Urinary bladder (tissue), 3 donors: ENCODE measurements at regions not wholly inside any gene's neighbourhood (a gene's known extent, or its start where the extent isn't known, plus 50 kb on each side); places are given as distances from the start of the nearest gene placed in this dataset.

Source experiments
- DNase-seq: peaks from one replicate; pipeline ENCODE4 v3.0.0-alpha.2; 2015; ENCODE audit errors: extremely low spot score
- H3K27ac ChIP-seq: one replicate; pipeline ENCODE4 v1.5.1; 2013; ENCODE audit warnings: low read depth, mild to moderate bottlenecking, moderate library complexity
- H3K36me3 ChIP-seq: one replicate; pipeline ENCODE4 v1.6.1; 2013; ENCODE audit warnings: mild to moderate bottlenecking, moderate library complexity; ENCODE audit not compliant: insufficient read depth
- H3K4me1 ChIP-seq: one replicate; pipeline ENCODE4 v1.6.1; 2013; ENCODE audit warnings: mild to moderate bottlenecking, moderate library complexity; ENCODE audit not compliant: insufficient read depth
- H3K4me3 ChIP-seq: one replicate; pipeline ENCODE4 v1.5.1; 2013; ENCODE audit warnings: low read depth, low read length
- WGBS: extraction: QIAGEN DNeasy Blood & Tissue Kit; methylation state at CpG from one replicate; pipeline ENCODE4 v1.1.7; 2013; 5-methylcytosine and 5-hydroxymethylcytosine counted together
- donor health status: healthy with polysubstance abuse.
- donor health status: healthy.

DNA sequence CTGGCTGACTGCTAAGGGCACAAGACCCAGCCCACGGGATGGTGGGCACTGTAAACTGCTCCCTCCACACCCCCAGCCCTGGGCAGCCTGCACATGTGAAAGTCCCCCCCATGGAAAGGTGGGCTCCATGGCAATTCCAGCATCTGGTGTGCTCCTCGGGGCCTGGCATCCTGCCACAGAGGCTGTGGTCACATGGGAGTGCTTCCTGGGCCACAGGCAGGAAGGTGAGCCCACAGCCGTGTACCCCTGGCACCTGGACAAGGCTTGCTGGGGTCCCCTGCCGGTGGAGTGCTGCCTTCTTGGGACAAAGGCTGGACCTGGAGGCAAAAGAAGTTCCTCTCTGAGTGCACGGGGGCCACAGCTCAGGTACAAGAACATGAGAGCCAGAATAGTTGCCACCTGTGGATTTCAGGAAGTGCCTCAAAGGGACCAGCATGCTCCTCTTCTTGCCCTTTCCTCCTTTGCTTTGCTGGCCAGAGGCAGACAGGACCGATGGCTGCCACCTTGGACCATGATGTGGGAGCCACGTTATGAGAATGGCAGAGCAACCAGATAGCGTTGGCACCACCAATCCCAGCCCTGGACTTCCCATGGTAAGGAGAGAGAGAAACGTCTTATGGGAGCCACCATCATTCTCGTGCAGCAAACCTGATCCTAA is 120.2 kb upstream of the MLN start:
- Histone ChIP-seq H3K36me3 (no peaks in the 10 kb centered on the region), H3K4me3 (no peak overlapping the region), H3K4me1 (no peaks in the 10 kb centered on the region), H3K27ac (no peak overlapping the region)
- 67% methylated on average over 10 of the region's 10 CpGs for WGBS
- DNase-seq = no peak

DNA sequence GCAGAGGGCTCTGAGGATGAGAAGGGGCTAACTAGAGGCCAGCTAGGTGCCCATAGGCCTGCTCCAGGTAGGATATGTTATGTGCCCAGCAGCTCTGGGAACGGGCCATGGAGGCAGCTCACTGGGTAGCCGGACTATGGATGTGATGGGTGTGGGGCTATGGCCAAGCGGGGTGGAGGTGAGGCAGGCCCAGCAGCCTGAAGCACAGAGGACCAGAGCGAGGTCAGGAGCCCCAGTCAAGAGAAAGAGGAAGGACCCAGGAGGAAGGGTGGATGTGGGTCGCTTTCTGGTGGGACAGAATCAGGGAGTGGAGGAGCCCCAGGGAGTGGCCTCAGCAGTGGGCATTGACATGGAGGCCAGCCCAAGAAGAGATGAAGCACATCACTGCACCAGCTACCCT is 117.9 kb upstream of the MLN start:
- no peak overlapping the region for H3K4me3 ChIP-seq
- DNase-seq = no peak
- WGBS = 96% methylated on average over 5 of the region's 5 CpGs
- H3K27ac ChIP-seq = no peak overlapping the region
- H3K36me3 ChIP-seq = no peaks in the 10 kb centered on the region
- no peaks in the 10 kb centered on the region for H3K4me1 ChIP-seq

DNA sequence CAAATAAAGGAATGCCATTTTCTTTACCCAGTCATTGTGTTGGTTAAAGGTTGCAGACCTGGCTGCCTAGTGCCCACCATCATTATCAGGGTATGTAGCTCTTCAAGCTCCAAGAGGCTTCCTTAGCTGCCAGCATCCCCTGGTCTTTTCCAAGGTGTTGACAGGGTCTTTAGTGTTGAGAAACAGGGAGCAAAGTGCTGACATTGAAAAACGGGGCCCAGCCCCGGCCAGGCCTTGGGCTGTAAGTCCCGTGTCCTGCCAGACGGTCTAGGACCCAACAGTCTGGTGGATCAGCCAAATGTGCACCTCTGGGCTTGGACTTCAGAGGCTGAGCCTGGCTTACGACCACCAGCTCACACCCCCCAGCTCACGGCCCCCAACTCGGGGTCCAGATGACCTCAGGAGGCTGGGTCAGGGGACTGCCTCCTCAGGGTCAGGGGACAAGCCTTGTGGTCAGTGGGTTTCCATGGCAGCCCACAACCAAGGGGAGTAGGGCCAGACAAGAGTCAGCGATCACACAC is 114.4 kb upstream of the MLN start:
- WGBS = 86% methylated on average over 8 of the region's 8 CpGs
- no peaks in the 10 kb centered on the region for H3K4me1 ChIP-seq
- H3K36me3 ChIP-seq = no peaks in the 10 kb centered on the region
- no peak for DNase-seq
- no peak overlapping the region for H3K27ac ChIP-seq
- no peak overlapping the region for H3K4me3 ChIP-seq

DNA sequence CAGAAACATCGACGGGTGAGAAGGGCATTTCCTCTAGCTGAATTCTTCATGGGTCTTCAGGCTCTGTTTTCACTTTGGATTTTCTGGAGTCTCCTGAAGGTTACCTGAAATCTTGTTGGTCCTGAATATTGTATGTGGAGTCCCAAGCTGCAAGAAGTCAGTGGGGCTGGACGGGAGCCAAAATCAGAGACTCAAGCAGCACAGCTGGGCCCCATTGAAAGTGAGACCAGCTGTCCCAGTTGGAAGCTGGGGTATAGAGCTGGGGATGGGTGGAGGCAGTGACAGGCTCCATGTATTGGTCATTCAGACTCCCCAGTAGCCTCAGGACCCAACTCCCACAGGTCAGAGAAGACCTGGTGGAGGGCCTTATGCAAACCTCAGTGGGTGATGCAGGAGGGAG is 111.3 kb upstream of the MLN start:
- no peak for DNase-seq
- H3K4me1 ChIP-seq = no peaks in the 10 kb centered on the region
- H3K36me3 ChIP-seq = no peaks in the 10 kb centered on the region
- no peak overlapping the region for H3K27ac ChIP-seq
- no peak overlapping the region for H3K4me3 ChIP-seq
- WGBS = 66% methylated on average over 3 of the region's 3 CpGs

DNA sequence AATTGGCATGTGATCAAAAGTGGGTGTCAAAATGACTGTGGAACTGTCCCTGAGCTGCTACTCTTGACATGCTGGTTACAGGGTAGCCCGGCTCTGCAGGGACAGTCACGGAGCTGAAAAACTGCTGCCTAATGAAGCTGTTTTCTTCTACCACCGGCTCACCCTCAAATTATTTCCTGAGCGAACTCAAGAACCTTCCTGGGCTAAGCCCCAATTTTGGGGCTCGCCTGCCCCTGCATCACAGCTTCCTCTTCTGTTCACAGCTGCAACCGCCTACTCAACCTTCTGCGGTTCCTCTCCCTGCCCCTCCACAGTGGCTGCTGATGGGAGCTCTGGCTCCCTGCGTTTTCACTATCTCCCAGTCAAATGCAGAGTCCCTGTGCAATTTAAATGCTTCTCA is 110.8 kb upstream of the MLN start:
- no peaks in the 10 kb centered on the region for H3K4me1 ChIP-seq
- WGBS = 74% methylated on average over 8 of the region's 8 CpGs

DNA sequence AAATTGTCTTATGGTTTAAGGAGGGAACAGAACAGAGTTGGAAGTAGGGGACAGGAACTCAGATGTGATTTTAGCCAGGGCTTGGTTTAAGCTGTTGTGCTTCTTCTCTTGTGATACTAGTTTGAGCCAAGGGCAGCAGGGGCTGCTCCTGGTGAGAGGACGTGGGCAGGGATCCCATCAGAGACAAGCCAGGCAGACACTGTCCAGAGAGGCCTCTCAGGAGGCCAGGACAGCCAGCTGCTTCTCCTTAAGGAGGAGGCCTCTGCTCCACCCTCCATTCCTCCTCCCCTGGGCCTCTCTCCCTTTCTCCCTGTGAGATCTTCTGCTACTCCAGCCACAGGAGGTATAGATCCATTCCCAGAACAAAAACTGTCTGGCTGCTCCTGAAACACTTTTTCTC is 108.4 kb upstream of the MLN start:
- Histone ChIP-seq H3K4me3 (no peak overlapping the region), H3K4me1 (no peaks in the 10 kb centered on the region), H3K27ac (no peak overlapping the region), H3K36me3 (no peaks in the 10 kb centered on the region)
- no peak for DNase-seq
- 36% methylated on average over 1 of the region's 1 CpG for WGBS

More for the DNA sequence above, 110.8 kb upstream of the MLN start:
- Histone ChIP-seq H3K4me3 (no peak overlapping the region), H3K27ac (no peak overlapping the region), H3K36me3 (no peaks in the 10 kb centered on the region)
- no peak for DNase-seq

DNA sequence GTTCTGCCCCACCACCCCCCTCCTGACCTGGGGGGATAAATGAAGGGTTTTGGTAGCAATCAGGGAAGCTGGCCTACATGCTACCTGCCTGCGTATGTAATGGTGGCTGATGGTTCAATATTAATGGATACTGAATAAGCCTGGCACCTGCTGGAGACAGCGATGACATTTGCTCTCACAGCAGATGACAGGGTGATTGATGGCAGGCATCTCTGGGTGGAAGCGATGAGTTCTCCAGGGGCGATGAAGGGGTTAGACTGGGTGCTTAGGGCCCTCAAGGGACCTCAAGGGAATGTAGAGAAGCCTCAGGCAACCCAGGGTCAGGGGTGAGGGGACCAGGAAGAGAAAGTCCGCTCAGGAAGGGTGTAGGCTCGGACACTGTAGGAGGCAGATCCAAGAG is 107.7 kb upstream of the MLN start:
- WGBS = 96% methylated on average over 6 of the region's 6 CpGs
- DNase-seq = no peak
- no peak overlapping the region for H3K4me3 ChIP-seq
- H3K27ac ChIP-seq = no peak overlapping the region
- H3K36me3 ChIP-seq = no peaks in the 10 kb centered on the region
- no peaks in the 10 kb centered on the region for H3K4me1 ChIP-seq

DNA sequence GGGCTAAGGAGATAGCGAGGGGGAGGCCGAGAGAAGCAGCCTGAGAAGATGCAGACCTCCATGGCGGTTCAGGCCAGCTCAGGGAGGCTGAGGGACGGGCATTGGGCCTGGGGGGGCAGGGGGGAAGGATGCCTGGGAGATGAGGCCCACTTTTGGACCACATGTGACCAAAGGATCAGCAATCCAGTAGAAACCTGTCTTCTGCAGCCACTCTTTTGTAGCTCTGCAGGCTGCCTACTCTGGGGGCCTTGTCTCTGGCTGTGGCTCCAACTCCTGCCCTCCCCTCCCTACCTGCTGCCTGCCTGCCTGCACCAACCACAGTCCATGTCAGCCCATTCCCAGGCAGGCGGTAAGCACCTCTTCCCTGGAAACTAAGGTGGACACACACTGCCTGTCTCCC is 106.8 kb upstream of the MLN start:
- Histone ChIP-seq H3K36me3 (no peaks in the 10 kb centered on the region), H3K4me1 (no peaks in the 10 kb centered on the region), H3K4me3 (no peak overlapping the region), H3K27ac (no peak overlapping the region)
- 96% methylated on average over 5 of the region's 5 CpGs for WGBS
- no peak for DNase-seq

DNA sequence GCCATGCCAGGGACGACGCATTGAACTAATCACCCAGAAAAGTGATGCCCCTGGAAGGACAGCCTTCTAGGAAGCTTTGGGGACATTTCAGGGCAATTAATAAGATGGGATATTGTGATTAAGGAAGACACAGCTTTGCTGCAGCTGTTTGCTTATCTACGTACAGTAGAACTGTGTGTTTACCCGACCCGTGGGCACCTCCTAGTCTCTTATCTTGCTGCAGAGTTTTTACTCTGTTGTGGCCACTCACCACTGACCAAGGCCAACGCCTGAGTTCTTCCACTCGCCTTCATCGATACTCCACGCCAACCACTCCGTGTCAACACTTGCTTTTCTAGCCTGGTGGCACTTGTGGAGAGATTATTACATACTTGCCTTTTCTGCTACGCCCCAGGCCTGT is 105.9 kb upstream of the MLN start:
- H3K27ac ChIP-seq = no peak overlapping the region
- H3K4me3 ChIP-seq = no peak overlapping the region
- no peaks in the 10 kb centered on the region for H3K4me1 ChIP-seq
- no peak for DNase-seq
- 90% methylated on average over 11 of the region's 11 CpGs for WGBS
- H3K36me3 ChIP-seq = no peaks in the 10 kb centered on the region

DNA sequence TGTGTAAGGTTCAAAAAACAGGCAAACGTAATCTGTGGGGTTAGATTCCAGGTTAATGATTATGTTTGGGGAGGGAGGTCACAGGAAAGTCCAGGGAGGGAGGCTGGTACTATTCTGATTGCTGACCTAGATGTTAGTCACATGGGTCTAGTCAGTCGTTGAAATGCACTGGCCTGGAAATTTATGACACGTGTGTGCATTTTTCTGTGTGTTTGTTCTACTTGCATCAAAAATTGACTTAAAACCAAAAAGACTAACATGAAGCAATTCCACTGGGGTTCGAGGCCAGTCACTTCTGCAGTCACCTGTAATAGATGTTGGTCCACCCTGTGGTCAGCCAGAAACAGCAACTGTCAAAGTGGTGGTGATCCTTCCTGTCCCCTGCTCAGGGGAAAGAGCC is 104.2 kb upstream of the MLN start:
- DNase-seq = no peak
- 68% methylated on average over 4 of the region's 4 CpGs for WGBS

DNA sequence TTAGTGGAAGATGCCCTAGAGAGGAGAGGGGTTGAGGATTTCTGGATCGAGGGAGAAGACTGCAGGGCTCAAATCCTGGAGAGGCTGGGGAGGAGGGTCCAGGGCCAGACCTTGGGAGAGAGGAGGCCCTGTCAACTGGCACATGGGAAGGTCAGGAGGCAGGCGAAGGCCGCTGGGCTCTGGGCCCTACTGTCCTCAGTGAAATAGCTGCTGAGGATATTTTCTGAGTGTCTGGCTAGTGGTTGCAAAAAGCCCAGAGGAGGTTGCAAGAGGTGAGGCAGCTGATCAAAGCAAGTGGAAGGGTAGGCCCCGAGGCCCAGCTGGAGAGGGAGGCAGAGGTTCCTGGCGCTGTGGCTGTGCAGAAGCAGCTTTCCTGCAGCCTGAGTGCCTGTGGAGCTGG is 103.4 kb upstream of the MLN start:
- no peak for DNase-seq
- H3K4me3 ChIP-seq = no peak overlapping the region
- WGBS = 77% methylated on average over 5 of the region's 5 CpGs
- no peaks in the 10 kb centered on the region for H3K36me3 ChIP-seq
- H3K4me1 ChIP-seq = no peaks in the 10 kb centered on the region
- no peak overlapping the region for H3K27ac ChIP-seq

More for the DNA sequence above, 104.2 kb upstream of the MLN start:
- H3K36me3 ChIP-seq = no peaks in the 10 kb centered on the region
- no peak overlapping the region for H3K4me3 ChIP-seq
- no peaks in the 10 kb centered on the region for H3K4me1 ChIP-seq
- no peak overlapping the region for H3K27ac ChIP-seq

DNA sequence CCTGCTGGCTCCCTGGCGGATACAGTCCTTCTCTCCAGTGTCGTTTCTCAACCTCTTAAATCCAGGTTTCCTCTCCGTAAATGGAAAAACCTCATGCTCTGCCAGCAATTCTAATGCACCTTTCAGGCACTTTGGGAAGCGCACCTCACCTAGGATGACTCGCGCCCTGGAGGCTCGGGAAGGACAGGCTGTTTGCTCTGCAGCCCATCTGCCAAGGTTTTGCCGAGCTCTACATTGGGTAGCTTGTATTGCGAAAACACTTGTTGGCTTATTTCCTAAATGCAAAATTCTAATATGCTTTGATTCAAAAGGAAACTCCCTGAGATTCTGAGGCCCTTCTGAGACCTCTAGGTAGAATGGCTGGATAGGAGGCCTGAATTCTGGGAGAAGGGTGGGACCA is 102.6 kb upstream of the MLN start:
- Histone ChIP-seq H3K4me3 (no peak overlapping the region), H3K4me1 (no peaks in the 10 kb centered on the region), H3K36me3 (no peaks in the 10 kb centered on the region), H3K27ac (no peak overlapping the region)
- no peak for DNase-seq
- WGBS = 92% methylated on average over 9 of the region's 9 CpGs

DNA sequence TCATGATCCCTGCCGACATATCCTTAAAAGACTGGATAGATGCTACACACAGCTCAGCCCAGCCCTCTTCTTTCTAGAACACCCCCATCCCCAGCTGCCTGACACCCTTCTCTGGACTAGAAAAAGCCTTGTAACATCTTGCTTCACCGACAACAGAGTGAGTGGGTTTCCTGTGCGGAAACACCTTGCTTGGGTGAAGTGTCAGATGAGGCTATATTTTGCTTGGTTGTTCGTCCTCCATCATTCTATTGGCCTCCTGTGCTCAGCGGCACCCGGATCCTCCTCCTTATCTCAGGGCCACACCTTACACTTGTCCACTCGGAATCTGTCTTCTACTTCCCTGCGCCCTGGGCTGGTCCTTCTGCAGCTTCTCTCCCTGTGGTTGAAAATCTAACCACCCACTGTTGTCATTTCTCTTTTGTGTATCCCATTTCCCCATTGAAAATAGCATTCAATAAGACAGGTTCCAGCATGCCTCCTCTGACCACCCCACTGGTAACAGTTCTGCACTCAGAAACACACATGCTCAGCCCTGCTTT is 101.3 kb upstream of the MLN start:
- no peaks in the 10 kb centered on the region for H3K36me3 ChIP-seq
- WGBS = 84% methylated on average over 8 of the region's 8 CpGs

DNA sequence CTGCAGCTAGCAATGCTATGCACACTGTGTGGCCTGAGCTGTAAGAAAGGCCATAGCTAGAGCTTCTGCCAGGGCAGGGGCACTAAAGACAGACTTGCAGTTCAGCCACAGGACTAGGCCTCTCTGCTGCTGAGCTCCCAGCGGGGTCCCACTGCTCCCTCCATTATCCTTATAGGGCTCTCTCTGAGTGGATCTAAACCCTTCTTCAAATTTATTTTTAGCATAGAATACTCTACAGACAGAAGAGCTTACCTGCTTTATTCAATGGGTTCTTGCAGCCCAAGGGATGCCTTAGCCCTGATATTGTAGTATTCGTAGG is 100.9 kb upstream of the MLN start:
- no peak overlapping the region for H3K27ac ChIP-seq
- H3K4me1 ChIP-seq = no peaks in the 10 kb centered on the region
- no peaks in the 10 kb centered on the region for H3K36me3 ChIP-seq
- no peak overlapping the region for H3K4me3 ChIP-seq
- 86% methylated on average over 2 of the region's 2 CpGs for WGBS
- no peak for DNase-seq

More for the DNA sequence above, 101.3 kb upstream of the MLN start:
- DNase-seq = no peak
- Histone ChIP-seq H3K4me1 (no peaks in the 10 kb centered on the region), H3K4me3 (no peak overlapping the region), H3K27ac (no peak overlapping the region)
